ENCODE measurements at regions not wholly inside any gene's neighbourhood (a gene's known extent, or its start where the extent isn't known, plus 50 kb on each side); places are given as distances from the start of the nearest gene placed in this dataset.

- Histone ChIP-seq H3K4me3 (no peak overlapping the region), H3K27ac (no peak overlapping the region), H3K4me2 (no peak overlapping the region), H3K4me1 (no peaks in the 10 kb centered on the region), H3K9me3 (no peaks in the 10 kb centered on the region; the same call in 2 of the 3 replicates)
- WGBS (ENCODE audit: missing lambda C conversion rate): 39% methylated on average over 1 of the region's 1 CpG
- no peak for ATAC-seq
- TF ChIP-seq HMGXB4 (CRISPR knock-in tag; IDR thresholded peaks at IDR 0.05; ENCODE audit: borderline replicate concordance): no peak
- TF ChIP-seq POLR2AphosphoS2 (conservative IDR thresholded peaks at IDR 0.05; ENCODE audit: low read length): no peak
- no peak for TF ChIP-seq CHD2 (IDR thresholded peaks at IDR 0.05; ENCODE audit: low read length, partially characterized antibody)
- TF ChIP-seq JUNB (IDR thresholded peaks at IDR 0.05): no peak
- no peak for TF ChIP-seq REST (IDR thresholded peaks at IDR 0.05)
- no peak for TF ChIP-seq ZNF302 (CRISPR knock-in tag; IDR thresholded peaks at IDR 0.05)
- no peak for TF ChIP-seq ELK1 (IDR thresholded peaks at IDR 0.05; ENCODE audit: low read depth, low read length)
- no peak for TF ChIP-seq HOXB13 (CRISPR knock-in tag; IDR thresholded peaks at IDR 0.05; ENCODE audit: low read depth)
- no peak for TF ChIP-seq NFE2L2 (conservative IDR thresholded peaks at IDR 0.05; ENCODE audit: low read length)
- TF ChIP-seq TFCP2L1 (CRISPR knock-in tag; IDR thresholded peaks at IDR 0.05): no peak
- no peak for TF ChIP-seq EP300 (IDR thresholded peaks at IDR 0.05)
- TF ChIP-seq EHF (CRISPR knock-in tag; IDR thresholded peaks at IDR 0.05): no peak
- no peak for TF ChIP-seq ESRRA (IDR thresholded peaks at IDR 0.05; ENCODE audit: borderline replicate concordance, low read length)
- TF ChIP-seq EHMT2 (IDR thresholded peaks at IDR 0.05; ENCODE audit: low read depth): no peak
- no peak for TF ChIP-seq PBX3 (IDR thresholded peaks at IDR 0.05)
- no peak for TF ChIP-seq PHF8 (IDR thresholded peaks at IDR 0.05; ENCODE audit: borderline replicate concordance, low read depth)
- no peak for FAIRE-seq
- ChIA-PET CTCF (interaction anchor here (0.5 kb wide), 1 partner anchor 296 kb away, joined by 3 read pairs; no protein-coding TSS in a partner anchor), POLR2A (no interaction called here)
- no peak for DNase-seq (ENCODE audit: low read depth in 1 of 2, low spot score in 1 of 2)
Observed at GRCh38 chr15:53115563-53115962, 325.4 kb upstream of the ONECUT1 start.

GRCh38 chr15:53114960-53115359 is 324.8 kb upstream of the ONECUT1 start:
- no peak overlapping the region for H3K27ac ChIP-seq
- ATAC-seq (no peak), DNase-seq (ENCODE audit: low read depth in 1 of 2, low spot score in 1 of 2) (peak in 1 of 2 experiments; percentile 9), FAIRE-seq (no peak)
- ChIA-PET CTCF (interaction anchor here (0.5 to 1.3 kb wide), 2 partner anchors 11 to 296 kb away, joined by 3 read pairs; no protein-coding TSS in a partner anchor), POLR2A (no interaction called here)
- H3K4me2 ChIP-seq: peak overlapping the region; percentile 11; the same call in 1 of the 3 replicates
- H3K4me3 ChIP-seq: no peak overlapping the region
- 4% methylated on average over 3 of the region's 3 CpGs for WGBS (ENCODE audit: missing lambda C conversion rate)
- no peaks in the 10 kb centered on the region; the same call in 2 of the 3 replicates for H3K9me3 ChIP-seq
- H3K4me1 ChIP-seq: no peaks in the 10 kb centered on the region
- TF ChIP-seq CEBPB (IDR thresholded peaks at IDR 0.05): no peak
- no peak for TF ChIP-seq CBX8 (IDR thresholded peaks at IDR 0.05)
- no peak for TF ChIP-seq KDM5A (IDR thresholded peaks at IDR 0.05)
- TF ChIP-seq BHLHE40 (IDR thresholded peaks at IDR 0.05; ENCODE audit: low read depth, low read length): no peak
- TF ChIP-seq SMC3 (IDR thresholded peaks at IDR 0.05): no peak
- TF ChIP-seq PBX3 (IDR thresholded peaks at IDR 0.05): no peak
- no peak for TF ChIP-seq ZSCAN20 (CRISPR knock-in tag; IDR thresholded peaks at IDR 0.05)
- no peak for TF ChIP-seq REST (IDR thresholded peaks at IDR 0.05)
- no peak for TF ChIP-seq HOXA7 (CRISPR knock-in tag; IDR thresholded peaks at IDR 0.05)
- no peak for TF ChIP-seq ZFP36 (IDR thresholded peaks at IDR 0.05; ENCODE audit: borderline replicate concordance, partially characterized antibody)
- no peak for TF ChIP-seq FOSL2 (IDR thresholded peaks at IDR 0.05)
- no peak for TF ChIP-seq FOSL2 (CRISPR knock-in tag; IDR thresholded peaks at IDR 0.05)
